Renal cortical epithelial cell (primary cell): ENCODE measurements at regions not wholly inside any gene's neighbourhood (a gene's known extent, or its start where the extent isn't known, plus 50 kb on each side); places are given as distances from the start of the nearest gene placed in this dataset.
A peak's percentile ranks its signal among the peaks of the same experiment; 100 is the strongest.

Source experiments
- DNase-seq: peaks from one replicate; pipeline ENCODE4 v3.0.0-alpha.2; 2011; ENCODE audit warnings: low read depth

DNA sequence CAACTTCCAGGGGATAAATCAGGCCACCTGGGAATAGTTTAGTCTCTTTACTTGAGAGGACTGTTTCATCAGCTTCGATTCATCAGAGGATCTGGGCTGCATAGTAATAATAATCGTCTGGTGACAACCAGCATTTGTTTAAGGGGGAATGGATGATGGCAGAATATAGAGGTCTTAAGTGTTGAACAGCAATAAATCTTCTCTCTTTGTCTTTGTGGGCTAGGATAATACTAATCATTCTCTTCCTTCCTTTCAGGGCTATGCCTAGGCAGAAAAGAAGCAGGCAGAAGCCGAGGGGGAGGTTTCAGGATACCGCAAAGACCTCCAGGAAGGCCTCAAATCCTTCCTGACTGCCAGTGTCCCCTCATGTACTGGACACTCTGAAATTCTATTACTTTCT lies 150.4 kb upstream of the GAREM1 start:
- DNase-seq = no peak

DNA sequence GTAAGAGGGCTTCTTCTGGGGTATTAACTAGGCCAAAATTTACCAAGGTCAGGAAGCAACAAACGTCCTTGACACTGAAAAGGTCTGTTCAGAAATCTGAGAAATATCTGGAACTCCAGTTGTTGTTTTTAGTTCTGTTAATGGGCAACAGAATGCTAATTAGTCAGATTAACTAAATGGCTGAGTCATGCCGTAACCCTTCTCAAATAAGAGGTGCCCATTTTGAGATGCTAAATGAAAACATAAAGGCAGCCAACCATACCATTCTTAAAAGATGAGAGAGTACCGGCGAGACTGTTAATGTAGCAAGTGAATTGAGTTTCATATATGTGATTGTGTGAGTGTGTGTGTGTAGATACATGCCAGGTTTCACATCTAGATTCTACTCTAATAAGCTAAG lies 147.9 kb upstream of the GAREM1 start:
- DNase-seq = peak; percentile 93

- DNase-seq = no peak
These were observed 143.1 kb upstream of the GAREM1 start for GRCh38 chr18:32613821-32614220.

GRCh38 chr18:32612651-32613050 lies 142.0 kb upstream of the GAREM1 start:
- DNase-seq = peak; percentile 22

DNA sequence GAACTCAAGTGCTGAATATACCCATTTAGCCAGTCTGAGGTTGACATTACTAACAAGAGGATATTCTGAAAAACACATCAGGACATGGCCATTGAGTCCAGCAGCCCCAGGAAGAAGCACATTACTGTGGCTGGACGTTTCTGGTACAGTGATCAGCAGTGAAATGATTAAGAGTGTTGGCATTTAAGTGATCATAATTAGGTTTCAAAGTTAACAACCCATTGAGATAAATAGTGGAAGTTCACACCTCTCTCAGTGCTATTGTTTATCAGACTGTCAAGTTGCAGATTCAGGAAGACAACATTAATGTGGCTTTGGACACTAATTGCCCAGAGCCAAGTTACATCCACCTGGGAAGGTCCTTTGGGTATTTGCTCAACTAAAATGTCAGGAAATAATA lies 139.5 kb upstream of the GAREM1 start:
- peak; percentile 93 for DNase-seq

GRCh38 chr18:32607816-32608215 lies 137.1 kb upstream of the GAREM1 start:
- DNase-seq = peak; percentile 56

DNA sequence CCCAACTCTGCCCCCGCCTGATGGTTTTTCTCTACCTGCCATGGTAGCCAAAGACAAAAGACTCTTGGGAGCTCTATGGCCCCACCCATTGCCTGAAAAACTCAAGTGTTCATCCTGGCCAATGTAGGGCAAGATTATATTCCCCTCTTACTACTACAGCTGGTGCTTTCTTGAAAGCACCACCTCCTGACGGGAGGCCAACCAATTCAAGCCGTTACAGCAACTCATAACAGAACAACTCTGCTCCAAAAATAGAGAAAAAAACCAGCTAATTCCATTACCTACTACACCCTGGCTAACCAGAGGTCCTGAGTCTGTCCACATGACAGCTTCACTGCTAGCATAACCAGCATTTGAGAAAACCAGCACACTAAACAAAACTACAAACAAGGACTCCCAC lies 127.5 kb upstream of the GAREM1 start:
- DNase-seq = no peak

DNA sequence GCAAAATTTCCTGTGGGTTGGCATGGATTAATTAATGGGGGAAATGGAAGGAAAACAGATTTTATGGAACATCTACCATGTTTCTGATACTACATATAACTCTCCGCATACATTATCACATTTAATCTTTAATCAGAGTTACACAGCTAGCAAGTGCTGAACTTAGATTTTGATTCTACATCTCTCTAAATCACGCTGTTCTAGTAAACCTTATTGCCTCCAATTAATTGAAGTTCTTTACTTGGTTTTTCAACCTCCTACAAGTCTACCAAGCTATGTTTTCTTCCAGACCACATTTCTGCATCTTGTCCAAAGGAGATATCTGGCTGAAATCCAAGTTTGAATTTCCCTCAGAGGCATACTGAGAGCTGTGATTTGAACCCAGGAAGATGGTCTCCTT lies 125.8 kb upstream of the GAREM1 start:
- DNase-seq = no peak

DNA sequence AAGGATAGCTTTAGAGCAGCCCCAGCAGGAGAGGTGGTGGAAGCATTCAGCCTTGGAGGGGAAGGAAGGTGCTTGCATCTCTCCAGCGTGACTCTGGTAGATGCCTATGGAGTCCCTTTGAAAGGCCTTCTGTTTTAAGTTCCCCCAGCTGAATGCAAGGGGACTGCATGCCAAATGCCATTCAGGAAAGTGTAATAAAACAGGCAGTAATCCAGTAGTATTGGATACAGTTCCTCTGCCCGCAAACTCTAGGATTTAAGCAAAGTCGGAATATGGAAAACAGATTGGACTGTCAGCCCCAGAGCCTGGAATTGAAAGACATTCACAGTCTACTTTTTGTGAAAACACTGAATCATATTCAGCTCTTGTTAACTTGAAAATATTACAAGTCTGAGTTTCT lies 125.2 kb upstream of the GAREM1 start:
- DNase-seq = no peak

GRCh38 chr18:32588191-32588590 lies 117.5 kb upstream of the GAREM1 start:
- DNase-seq = no peak

DNA sequence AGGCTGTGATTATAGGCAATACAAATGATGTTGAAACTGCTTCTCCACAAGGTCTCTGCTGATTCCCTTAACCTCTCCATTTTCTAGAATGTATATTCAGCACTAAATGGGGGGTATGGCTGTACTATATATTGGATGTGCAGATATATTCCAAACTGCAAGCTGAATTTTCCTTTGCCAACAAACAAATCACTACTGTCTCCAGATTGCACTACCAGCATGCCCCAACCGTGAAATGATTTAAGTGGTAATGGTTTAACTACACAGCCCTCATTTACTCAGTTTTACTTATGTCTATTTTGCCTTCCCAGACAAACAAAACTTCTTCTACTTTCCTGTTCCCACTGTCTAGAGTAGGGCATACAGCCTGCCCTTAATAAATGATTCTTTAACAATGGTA lies 112.7 kb upstream of the GAREM1 start:
- DNase-seq = no peak

DNA sequence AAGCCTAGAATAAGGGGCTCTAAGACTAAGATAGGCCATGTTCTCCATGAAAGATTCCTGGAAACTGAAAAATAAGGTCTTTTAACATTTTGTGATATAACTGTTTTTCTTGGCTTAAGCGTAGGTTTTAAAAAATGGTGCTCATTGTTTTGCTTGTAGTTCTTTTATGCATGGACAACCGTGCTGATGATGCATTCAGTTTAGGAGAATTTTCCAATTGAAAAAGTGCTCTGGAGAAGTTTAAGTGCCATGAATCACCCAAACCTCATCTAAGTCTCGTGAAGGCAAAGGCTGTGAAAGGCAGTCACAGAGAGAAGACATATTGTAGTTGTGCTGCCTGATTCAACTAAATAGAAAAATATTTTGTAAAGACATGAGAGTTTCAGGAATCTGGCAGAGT lies 111.8 kb upstream of the GAREM1 start:
- peak; percentile 95 for DNase-seq

DNA sequence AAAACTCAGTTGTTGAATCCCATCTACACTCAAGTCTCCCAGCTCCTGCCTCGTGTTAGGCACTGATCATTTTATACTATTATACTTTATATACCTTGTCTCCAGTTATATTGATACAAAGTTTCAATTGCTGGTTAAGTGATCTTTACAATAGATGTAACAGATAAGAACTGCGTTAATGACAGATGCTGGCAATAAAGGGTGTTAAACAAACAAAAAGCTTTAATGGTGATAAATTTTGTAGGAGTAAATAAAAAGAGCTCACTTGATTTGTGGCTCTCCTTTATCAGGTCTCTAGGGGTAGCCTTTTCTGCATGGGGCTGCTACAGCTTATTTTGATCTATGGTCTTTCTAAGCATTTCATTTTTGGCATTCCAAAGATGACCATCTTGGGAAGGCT lies 106.9 kb upstream of the GAREM1 start:
- DNase-seq = no peak

DNA sequence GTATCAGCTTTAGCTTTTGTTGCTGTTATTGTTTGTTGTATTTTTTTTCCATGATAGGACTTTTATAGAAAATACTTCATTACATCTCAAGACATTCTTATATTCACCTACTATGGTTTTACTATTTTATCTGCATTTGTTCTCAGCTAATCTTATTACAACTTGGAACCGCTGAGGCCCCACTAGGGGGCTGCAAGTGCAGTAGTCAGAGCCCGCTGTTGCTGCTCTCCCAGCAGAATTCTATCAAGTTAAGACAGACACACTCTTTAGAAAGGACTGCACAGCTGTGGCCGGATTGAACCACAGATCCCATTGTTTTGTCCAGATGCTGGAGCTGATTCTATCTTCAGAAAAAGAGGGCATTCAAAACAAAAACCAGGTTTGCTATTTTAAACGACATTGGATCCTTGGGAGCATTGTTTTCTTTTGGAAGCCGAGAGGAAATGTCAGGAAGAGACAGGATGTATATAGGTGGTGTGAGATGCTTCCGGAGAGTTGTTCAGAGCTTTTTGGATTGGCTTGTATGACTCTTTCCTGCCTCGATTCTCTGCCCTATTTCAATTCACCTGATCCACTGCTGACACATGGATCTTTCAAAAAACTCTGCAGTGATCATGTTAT lies 105.7 kb upstream of the GAREM1 start:
- DNase-seq = peak; percentile 56

- DNase-seq = peak; percentile 11
These were observed 96.3 kb upstream of the GAREM1 start for GRCh38 chr18:32566960-32567359.

GRCh38 chr18:32553640-32554365 lies 83.1 kb upstream of the GAREM1 start:
- no peak for DNase-seq

GRCh38 chr18:32553174-32553573 lies 82.5 kb upstream of the GAREM1 start:
- no peak for DNase-seq

DNA sequence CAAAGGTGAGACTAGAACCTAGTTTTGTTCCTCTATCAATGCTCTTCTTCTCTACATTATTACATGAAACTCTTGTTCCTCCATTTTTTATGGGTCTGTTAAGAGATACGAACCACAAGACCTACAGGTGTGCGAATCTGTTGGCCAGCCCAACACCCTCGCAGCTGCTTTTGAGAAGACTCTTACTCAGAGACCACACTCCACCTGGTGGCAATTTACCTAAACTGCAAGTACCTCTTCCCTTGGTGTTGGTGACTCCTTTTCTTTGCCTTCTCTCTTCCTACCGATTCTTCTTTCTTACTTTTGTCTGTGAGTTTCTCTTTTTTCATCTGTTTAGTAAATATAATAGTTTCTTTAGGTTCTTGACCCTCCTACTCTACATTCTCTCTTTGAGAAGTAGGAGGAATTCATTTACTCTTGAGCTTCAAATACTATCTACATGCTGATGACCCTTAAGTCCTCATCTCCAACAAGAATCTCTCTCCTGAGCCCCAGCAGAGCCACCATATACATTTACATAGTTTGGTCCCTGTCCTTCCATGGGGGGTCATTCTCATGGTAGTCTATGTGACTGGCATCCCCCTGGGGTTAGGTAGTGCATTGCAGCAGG lies 81.8 kb upstream of the GAREM1 start:
- DNase-seq = peak; percentile 74

DNA sequence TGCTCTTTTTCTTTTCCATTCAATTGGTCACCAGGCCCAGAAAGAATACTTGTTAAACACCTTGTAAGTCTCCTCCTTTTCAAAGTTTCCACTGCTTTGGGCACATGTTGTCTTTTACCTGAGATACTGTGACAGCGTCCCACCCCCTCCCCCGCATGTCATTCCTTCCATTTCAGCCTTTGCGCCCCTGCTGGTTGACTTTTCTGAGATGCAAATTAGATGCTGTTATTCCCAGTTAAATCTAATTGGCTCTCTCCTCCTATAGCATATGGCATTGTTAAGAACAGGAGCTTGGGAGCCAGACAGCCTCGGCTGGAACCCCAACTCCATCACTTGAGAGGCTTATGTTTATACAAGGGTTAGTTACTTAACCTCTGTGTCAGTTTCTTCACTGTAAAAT lies 80.3 kb upstream of the GAREM1 start:
- DNase-seq = no peak

- peak; percentile 49 for DNase-seq
These were observed 78.8 kb upstream of the GAREM1 start for GRCh38 chr18:32549248-32550110.

- peak; percentile 15 for DNase-seq
These were observed 78.0 kb upstream of the GAREM1 start for GRCh38 chr18:32548688-32549087.

- DNase-seq = no peak
These were observed 74.9 kb upstream of the GAREM1 start for GRCh38 chr18:32545631-32546030.
